CD4-positive, alpha-beta T cell treated with Interleukin-6 at 100 ng/mL for 8 hours (primary cell): ENCODE measurements at regions not wholly inside any gene's neighbourhood (a gene's known extent, or its start where the extent isn't known, plus 50 kb on each side); places are given as distances from the start of the nearest gene placed in this dataset.
"Not testable (repeated sequence)": the region's sequence is repeated elsewhere in the genome, so short reads cannot be mapped to it uniquely, and the experiment has no call there.

Experiments used
- DNase-seq: peaks from one replicate; pipeline ENCODE4 v3.0.0-alpha.2; 2020; ENCODE audit warnings: mixed read lengths, low spot score

- no peak for DNase-seq
Observed at GRCh38 chr2:16053437-16054257, 113.3 kb downstream of the MYCN start.

- DNase-seq = not testable (repeated sequence)
Observed at GRCh38 chr2:16052571-16053052, 112.3 kb downstream of the MYCN start.

GRCh38 chr2:16051841-16052564, 111.7 kb downstream of the MYCN start:
- no peak for DNase-seq

DNA sequence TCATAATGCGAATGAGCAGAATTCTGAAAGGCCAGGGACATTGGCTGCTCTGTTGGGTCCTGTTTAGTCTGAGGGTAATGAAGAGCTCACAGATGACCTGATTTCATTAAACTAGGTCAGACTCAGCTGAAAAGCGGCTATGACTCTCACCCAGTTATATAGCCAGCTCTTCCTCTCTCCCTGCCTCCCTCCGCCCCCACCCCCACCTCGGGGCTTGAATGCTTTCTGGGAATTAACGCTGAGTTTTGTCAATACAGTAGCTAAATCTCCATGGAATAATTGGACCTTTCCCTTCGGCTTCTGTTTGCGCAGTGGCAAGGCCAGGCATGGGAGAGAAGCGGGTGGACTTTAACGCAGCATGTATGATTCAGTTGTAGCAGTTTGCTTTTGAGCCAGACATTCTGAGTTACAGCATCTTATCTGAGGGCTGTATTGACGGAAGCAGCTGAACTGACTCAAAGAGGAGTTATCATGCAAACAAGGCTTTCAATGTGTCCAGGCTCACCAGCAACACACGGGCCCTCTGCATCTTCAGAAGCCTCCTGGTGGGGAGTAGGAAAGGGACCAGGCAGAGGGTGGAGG, 110.6 kb downstream of the MYCN start:
- DNase-seq = no peak

DNA sequence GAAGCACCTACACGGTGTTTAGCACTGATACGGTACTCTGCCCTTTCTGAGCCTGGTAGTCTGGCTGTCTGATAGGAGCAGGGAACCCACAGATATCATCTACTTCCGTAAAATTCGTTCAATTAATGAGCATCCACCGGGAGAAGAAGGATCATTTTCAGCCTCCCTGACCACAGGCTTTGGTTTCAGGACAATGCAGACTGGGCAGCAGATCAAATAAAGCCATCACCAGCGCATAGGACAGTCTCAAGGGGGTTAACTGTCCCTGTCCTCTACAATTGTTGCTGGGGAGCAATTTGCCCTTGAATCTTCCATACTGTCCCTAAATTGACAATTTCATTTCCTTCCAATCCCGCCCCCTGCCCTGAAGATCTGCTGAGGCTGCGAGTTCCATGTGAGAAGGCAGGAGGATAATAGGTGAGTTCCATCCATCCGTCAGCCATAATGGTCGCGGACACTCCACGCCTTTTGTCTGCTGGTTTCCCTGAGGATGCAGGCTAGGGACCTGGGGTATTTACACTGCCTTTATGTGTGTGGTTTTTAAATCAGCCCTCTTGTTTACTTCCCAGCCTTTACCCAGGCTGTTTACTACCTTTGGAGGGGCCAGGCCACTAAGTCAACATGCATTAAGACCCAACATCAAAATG, 110.0 kb downstream of the MYCN start:
- no peak for DNase-seq

- DNase-seq = no peak
Observed at GRCh38 chr2:16049406-16049805, 109.1 kb downstream of the MYCN start.

GRCh38 chr2:16048466-16048865, 108.1 kb downstream of the MYCN start:
- DNase-seq = no peak

DNA sequence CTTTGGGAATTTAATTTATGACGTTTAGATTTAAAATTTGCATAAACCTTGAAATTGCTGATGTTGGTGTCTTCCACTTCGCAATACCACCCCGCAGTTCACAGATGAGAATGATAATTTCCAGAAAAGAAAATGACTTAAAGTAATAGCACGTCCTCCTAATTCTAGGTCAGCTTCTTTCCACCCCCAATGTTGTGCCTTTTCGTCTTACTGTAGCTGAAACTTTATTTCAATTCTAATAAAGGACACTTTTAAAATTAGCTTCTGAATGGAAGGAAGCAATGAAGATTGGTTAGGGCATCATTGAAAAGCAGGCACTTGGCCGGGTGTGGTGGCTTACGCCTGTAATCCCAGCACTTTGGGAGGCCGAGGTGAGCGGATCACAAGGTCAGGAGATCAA, 107.4 kb downstream of the MYCN start:
- DNase-seq = no peak

DNA sequence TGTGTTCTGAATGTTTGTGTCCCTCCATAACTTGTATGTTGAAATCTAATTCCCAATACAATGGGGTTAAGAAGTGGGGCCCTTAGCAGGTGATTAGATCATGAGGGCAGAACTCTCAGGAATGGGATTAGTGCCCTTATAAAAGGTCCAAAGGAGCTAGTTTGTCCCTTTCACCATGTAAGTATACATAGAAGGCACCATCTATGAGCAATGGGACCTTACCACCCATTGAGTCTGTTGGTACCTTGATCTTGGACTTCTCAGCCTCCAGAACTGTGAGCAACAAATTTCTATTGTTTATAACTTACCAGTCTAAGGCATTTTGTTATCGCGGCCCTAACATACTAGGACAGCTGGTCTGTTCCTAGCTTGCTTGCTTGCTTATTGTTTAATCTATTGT, 106.3 kb downstream of the MYCN start:
- no peak for DNase-seq

DNA sequence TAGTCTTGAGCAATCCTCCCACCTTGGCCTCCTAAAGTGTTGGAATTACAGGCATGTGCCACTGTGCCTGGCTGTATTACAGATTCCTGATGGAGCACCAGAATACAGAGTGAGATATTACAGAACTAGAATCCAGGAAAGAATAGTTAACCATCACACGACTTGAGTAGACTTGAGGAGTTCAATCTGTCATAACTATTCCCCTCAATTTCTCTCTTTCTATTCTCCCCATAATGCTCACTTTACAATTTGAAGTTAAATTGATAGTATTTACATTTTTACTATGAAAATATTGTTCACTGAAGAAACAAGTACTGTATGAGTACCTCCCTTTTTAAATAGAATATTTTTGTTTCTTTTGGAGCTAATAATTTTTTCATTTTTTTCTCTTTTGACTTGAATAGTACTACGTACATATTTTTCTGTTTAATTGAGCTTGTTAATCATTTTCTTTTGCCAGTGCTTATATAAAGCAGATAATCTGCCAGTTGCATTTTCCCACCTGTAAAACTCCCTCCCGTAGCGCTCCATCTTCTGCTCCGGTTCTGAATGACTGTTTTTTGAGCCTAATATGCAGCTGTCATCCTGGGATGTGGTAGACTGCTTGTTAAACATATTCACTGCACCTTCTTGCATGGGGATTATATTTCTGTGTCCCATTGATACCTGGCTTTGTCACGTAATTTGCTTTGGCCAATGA, 105.5 kb downstream of the MYCN start:
- DNase-seq = no peak

DNA sequence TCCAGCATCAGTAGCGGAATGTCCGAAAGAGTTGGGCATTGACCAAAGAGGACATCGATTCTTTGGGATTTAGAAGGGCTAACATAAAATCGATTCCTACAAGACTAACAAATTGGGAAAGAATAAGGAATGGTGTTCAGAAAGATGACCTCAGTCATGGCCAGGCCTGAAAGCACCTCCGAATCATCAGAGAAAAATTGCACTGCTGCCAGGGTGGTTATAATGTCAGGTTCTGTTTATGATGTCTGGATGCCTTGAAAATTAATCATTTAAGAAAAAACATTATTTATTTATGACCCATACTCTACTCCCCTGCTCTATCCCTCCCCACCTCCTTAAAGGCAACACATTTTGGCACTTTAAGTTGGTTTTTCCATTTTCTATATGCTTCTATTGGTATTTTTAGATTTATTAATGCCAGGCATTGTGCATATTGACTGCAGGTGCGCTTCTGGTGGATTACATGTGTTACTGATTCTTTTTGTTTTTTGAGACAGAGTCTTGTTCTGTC, 104.7 kb downstream of the MYCN start:
- no peak for DNase-seq

- no peak for DNase-seq
Observed at GRCh38 chr2:16043627-16044026, 103.3 kb downstream of the MYCN start.

GRCh38 chr2:16043192-16043591, 102.8 kb downstream of the MYCN start:
- no peak for DNase-seq

- no peak for DNase-seq
Observed at GRCh38 chr2:16042201-16042700, 101.9 kb downstream of the MYCN start.

DNA sequence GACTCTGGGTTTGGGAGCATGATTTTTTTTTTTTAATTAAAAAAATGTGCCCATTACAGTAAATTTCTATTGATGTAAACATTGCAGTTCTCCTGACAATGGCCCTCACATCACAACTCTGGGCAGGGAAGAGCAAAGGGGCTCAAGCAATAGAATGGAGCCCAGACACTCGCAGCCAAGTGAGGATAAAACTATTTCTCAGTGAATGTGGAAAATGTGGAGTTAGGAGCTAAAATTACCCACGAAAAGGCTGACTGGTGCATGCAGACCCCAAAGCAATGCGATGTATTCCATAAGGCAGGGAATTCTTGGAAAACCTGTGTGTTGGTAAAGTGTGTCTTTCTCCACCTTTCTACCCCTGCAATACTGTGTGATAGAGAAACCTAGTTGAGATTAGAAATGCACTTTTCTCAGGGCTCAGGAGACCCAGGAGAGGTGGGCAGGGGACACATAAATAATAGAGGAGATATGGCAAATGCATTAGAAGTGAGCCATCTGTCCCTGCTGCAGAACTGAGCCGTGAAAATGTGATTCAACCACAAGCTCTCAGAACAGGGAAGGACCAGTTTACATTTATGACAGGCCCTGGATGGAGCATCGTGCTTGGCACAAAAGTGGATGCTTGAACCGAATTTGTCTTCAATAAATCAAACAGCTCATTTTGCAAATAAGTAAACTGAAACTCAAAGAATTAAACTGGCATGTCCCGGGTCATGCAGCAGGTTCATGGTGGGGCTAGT, 100.1 kb downstream of the MYCN start:
- DNase-seq = no peak

DNA sequence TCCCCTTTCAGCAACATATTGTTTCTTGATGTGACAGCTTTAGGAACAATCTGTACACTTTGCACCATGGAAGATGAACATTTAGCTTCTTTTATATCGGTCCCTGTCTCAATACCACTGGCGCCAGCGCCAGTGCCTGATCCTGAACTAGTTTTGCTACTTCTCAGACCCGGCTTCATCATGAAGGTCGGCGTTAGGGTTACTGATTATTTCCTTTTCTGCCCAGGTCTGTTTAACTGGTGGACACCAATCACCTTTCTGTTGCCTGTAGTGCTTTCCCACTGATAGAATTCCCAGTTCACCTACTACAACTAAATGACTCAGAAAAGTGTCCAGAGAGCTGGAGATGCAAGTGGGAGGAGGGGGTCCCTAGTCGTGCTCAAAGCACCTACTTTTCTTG, 99.5 kb downstream of the MYCN start:
- DNase-seq = no peak

GRCh38 chr2:16039055-16039454, 98.7 kb downstream of the MYCN start:
- no peak for DNase-seq

- no peak for DNase-seq
Observed at GRCh38 chr2:16038621-16039020, 98.3 kb downstream of the MYCN start.

DNA sequence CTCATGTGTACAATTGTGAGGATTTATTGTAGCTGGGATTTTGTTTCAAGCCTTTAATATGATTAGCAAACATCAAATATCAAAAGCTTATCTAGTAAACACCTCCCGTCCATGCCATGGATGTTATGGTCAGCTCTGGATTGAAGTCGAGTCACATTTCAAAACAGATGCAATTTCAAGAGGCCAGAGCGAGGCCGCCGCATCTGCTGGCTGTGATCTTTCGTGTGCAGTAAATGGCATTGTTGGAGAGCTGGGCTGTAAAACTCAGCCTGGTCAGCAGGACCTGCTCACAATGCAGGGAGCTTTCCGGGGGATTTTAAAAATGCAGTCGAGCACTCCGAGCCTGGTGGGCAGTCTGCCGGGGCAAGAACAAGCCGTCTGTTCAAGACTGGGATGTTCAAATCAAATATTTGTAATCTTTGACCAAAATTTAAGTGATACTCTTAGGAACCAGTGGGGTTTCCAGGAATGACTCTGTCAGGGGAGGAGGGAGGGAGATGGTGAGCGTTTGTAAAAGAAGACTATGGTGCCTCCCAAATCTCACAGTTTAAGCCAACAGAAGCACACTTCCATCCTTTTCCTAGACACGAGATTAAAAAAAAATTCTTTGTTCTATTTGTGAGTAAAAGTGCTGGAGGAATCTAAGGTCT, 97.6 kb downstream of the MYCN start:
- no peak for DNase-seq

DNA sequence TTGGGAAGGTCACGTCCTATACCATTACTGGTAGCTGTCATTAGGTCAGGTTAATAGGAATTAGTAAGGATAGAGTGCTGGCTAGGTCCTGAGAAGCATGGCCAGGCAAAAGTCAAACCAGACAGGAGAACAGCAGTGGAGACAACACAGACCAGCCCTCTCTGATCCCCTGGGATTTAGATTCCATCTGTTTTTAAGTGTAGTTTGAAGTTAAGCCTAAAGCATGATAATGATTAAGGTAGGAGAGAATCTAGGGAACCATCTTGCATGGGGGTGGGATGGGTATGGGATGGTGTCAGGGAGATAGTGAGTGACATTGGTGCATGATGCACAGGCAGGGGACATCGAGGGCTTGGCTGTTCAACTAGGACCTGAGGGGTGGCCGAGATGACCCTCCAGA, 96.6 kb downstream of the MYCN start:
- no peak for DNase-seq
